Mesenchymal stem cell (in vitro differentiated cells and primary cell): ENCODE measurements at regions not wholly inside any gene's neighbourhood (a gene's known extent, or its start where the extent isn't known, plus 50 kb on each side); places are given as distances from the start of the nearest gene placed in this dataset.

ENCODE experiments used
- DNase-seq: peaks from one replicate; pipeline ENCODE4 v3.0.0-alpha.2; 2013
- H2AFZ ChIP-seq: one replicate; pipeline ENCODE4 v1.6.1; 2013; ENCODE audit warnings: low read depth, mild to moderate bottlenecking, control low read depth, inconsistent platforms, low read length, moderate library complexity
- H2AK5ac ChIP-seq: 2 replicates; pipeline ENCODE4 v1.6.1; 2013; ENCODE audit warnings: low read length, moderate library complexity, mild to moderate bottlenecking, inconsistent platforms; ENCODE audit not compliant: severe bottlenecking
- H2BK120ac ChIP-seq: one replicate; pipeline ENCODE4 v1.6.1; 2013; ENCODE audit warnings: low read depth, mild to moderate bottlenecking, inconsistent platforms, low read length, moderate library complexity
- H2BK12ac ChIP-seq, 2 experiments: one replicate each; pipeline ENCODE4 v1.6.1; 2013; ENCODE audit warnings: inconsistent platforms in 2 of 2, low read length in 2 of 2, mild to moderate bottlenecking in 2 of 2, moderate library complexity in 2 of 2, control low read depth in 1 of 2
- H2BK15ac ChIP-seq: one replicate; pipeline ENCODE4 v1.6.1; 2013; ENCODE audit warnings: mild to moderate bottlenecking, low read depth, inconsistent platforms; ENCODE audit not compliant: poor library complexity, severe bottlenecking
- H2BK5ac ChIP-seq: 2 replicates; pipeline ENCODE4 v1.6.1; 2013; ENCODE audit warnings: low read depth, mild to moderate bottlenecking, low read length, control low read depth, inconsistent platforms; ENCODE audit not compliant: poor library complexity, severe bottlenecking
- H3K14ac ChIP-seq, 2 experiments: one replicate each; pipeline ENCODE4 v1.6.1; 2013; ENCODE audit warnings: inconsistent platforms in 2 of 2, low read length in 2 of 2, control low read depth in 1 of 2, mild to moderate bottlenecking in 1 of 2, moderate library complexity in 1 of 2
- H3K18ac ChIP-seq, 2 experiments: one replicate each; pipeline ENCODE4 v1.6.1; 2013; ENCODE audit warnings: inconsistent platforms in 2 of 2, low read length in 2 of 2, control low read depth in 1 of 2, low read depth in 1 of 2, mild to moderate bottlenecking in 1 of 2
- H3K23ac ChIP-seq, 2 experiments: one replicate each; pipeline ENCODE4 v1.6.1; 2013; ENCODE audit warnings: inconsistent platforms in 2 of 2, low read length in 2 of 2, mild to moderate bottlenecking in 2 of 2, moderate library complexity in 2 of 2, control low read depth in 1 of 2
- H3K27ac ChIP-seq: 2 replicates; pipeline ENCODE4 v1.5.1; 2013; ENCODE audit warnings: mild to moderate bottlenecking, moderate library complexity, low read length, control low read depth, inconsistent platforms; ENCODE audit not compliant: poor library complexity, severe bottlenecking
- H3K27me3 ChIP-seq, 2 experiments: 2 replicates each; pipeline versions ENCODE4 v1.6.1 to v1.7.0; 2013; ENCODE audit warnings: low read length in 2 of 2, mild to moderate bottlenecking in 2 of 2, moderate library complexity in 2 of 2, control low read depth in 1 of 2, inconsistent platforms in 1 of 2; ENCODE audit not compliant: control insufficient read depth in 1 of 2, insufficient read depth in 1 of 2
- H3K36me3 ChIP-seq, 2 experiments: 2 replicates each; pipeline versions ENCODE4 v1.6.1 to v1.7.0; 2013; ENCODE audit warnings: low read length in 2 of 2, control low read depth in 1 of 2, inconsistent platforms in 1 of 2, low read depth in 1 of 2, mild to moderate bottlenecking in 1 of 2; ENCODE audit not compliant: insufficient read depth in 2 of 2, control insufficient read depth in 1 of 2
- H3K4ac ChIP-seq, 2 experiments: one replicate each; pipeline ENCODE4 v1.6.1; 2013; ENCODE audit warnings: inconsistent platforms in 2 of 2, low read length in 2 of 2, mild to moderate bottlenecking in 2 of 2, moderate library complexity in 2 of 2, control low read depth in 1 of 2, low read depth in 1 of 2
- H3K4me1 ChIP-seq: 2 replicates; pipeline ENCODE4 v1.6.1; 2013; ENCODE audit warnings: low read depth, low read length, control low read depth; ENCODE audit not compliant: control insufficient read depth, insufficient read depth
- H3K4me2 ChIP-seq: 2 replicates; pipeline ENCODE4 v1.6.1; 2013; ENCODE audit warnings: low read length, mild to moderate bottlenecking, inconsistent platforms; ENCODE audit not compliant: poor library complexity, severe bottlenecking
- H3K4me3 ChIP-seq, 2 experiments: 2 replicates each; pipeline versions ENCODE4 v1.5.1 to v1.7.0; 2013; ENCODE audit warnings: low read length in 2 of 2, mild to moderate bottlenecking in 2 of 2, control low read depth in 1 of 2, low read depth in 1 of 2; ENCODE audit not compliant: insufficient read depth in 1 of 2
- H3K79me1 ChIP-seq: replicated peaks from 2 replicates; pipeline ENCODE4 v1.6.1; 2013; ENCODE audit warnings: mild to moderate bottlenecking, control low read depth, low read length, inconsistent platforms; ENCODE audit not compliant: poor library complexity, severe bottlenecking
- H3K9ac ChIP-seq: 2 replicates; pipeline ENCODE4 v1.7.0; 2013; ENCODE audit warnings: mild to moderate bottlenecking, low read length, moderate library complexity
- H3K9me3 ChIP-seq: 2 replicates; pipeline ENCODE4 v1.7.0; 2013; ENCODE audit warnings: mild to moderate bottlenecking, low read length; ENCODE audit not compliant: control insufficient read depth
- H4K8ac ChIP-seq: one replicate; pipeline ENCODE4 v1.6.1; 2013; ENCODE audit warnings: inconsistent platforms, mild to moderate bottlenecking, low read length, moderate library complexity
- H4K91ac ChIP-seq: one replicate; pipeline ENCODE4 v1.6.1; 2013; ENCODE audit warnings: mild to moderate bottlenecking, low read length, inconsistent platforms
- WGBS: methylation state at CpG from one replicate; pipeline ENCODE4 v1.1.7; 2013; ENCODE audit warnings: mixed read lengths; 5-methylcytosine and 5-hydroxymethylcytosine counted together

DNA sequence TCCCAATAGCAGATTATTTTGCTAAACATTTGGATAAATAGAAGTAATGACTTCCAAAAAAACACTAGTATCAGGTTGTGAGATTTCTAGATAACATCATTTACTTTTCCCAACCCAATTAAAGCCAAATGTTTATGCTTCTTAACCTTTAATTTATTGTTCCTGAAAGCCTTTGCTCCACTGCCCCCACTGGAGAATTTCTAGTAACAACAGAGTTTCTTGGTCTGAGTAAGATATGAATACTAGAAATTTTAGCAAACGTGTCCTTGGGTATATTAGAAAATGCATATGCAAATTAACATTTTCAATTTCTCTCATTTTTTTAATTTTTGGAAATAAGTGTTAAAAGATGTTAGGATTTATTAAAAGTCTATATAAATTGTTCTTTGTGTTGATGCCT is 958.0 kb upstream of the PHF14 start:
- Histone ChIP-seq H3K9me3 (peaks cover 7% of the 10 kb centered on the region), H3K4me3 (no peak overlapping the region), H2BK12ac (no peak overlapping the region), H3K23ac (no peak overlapping the region), H3K9ac (no peak overlapping the region), H3K18ac (no peak overlapping the region), H2AFZ (no peak overlapping the region), H3K36me3 (no peaks in the 10 kb centered on the region), H2BK15ac (no peak overlapping the region), H2AK5ac (no peak overlapping the region), H3K27me3 (no peaks in the 10 kb centered on the region), H4K91ac (no peak overlapping the region), H3K79me1 (no peaks in the 10 kb centered on the region), H3K4me2 (no peak overlapping the region), H3K27ac (no peak overlapping the region), H3K4ac (no peak overlapping the region), H4K8ac (no peak overlapping the region), H2BK5ac (no peak overlapping the region), H3K14ac (no peak overlapping the region), H2BK120ac (no peak overlapping the region), H3K4me1 (no peaks in the 10 kb centered on the region)
- no CpG with 5 or more reads among the region's 1 CpG for WGBS
- DNase-seq, result no peak

GRCh38 chr7:10022480-10022879 is 951.2 kb upstream of the PHF14 start:
- Histone ChIP-seq H3K4me2 (no peak overlapping the region), H3K27ac (no peak overlapping the region), H3K9me3 (peaks cover 16% of the 10 kb centered on the region), H2BK5ac (no peak overlapping the region), H3K23ac (no peak overlapping the region), H3K4me3 (no peak overlapping the region), H3K36me3 (no peaks in the 10 kb centered on the region), H2AK5ac (no peak overlapping the region), H3K27me3 (no peaks in the 10 kb centered on the region), H4K91ac (no peak overlapping the region), H2BK15ac (no peak overlapping the region), H3K9ac (no peak overlapping the region), H3K4me1 (no peaks in the 10 kb centered on the region), H2AFZ (no peak overlapping the region), H4K8ac (no peak overlapping the region), H3K79me1 (no peaks in the 10 kb centered on the region), H2BK12ac (no peak overlapping the region), H3K14ac (no peak overlapping the region), H3K4ac (no peak overlapping the region), H3K18ac (no peak overlapping the region), H2BK120ac (no peak overlapping the region)
- WGBS, result 47% methylated on average over 2 of the region's 3 CpGs
- peak; percentile 8 for DNase-seq

DNA sequence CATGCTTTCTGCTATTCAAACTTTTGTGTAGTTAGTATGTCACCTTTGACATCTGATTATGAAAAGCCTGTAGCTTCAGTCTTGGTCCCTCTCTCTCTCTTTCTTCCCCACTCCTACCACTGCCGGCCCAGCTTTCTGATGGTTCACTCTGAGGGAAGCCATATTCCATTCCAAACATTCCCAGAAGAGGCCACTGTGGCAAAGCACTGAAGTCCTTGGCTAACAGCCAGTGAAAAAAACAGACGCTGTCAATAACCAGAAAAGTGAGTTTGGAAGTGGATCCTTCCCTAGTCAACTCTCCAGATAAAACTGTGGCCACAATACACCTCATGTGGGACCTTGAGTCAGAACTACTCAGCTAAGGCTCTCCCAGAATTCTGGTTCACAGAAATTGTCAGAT is 950.7 kb upstream of the PHF14 start:
- Histone ChIP-seq H4K91ac (no peak overlapping the region), H3K14ac (no peak overlapping the region), H2BK120ac (no peak overlapping the region), H4K8ac (no peak overlapping the region), H3K4me2 (no peak overlapping the region), H2AK5ac (no peak overlapping the region), H3K18ac (no peak overlapping the region), H2BK15ac (no peak overlapping the region), H3K4ac (no peak overlapping the region), H3K23ac (no peak overlapping the region), H3K9ac (no peak overlapping the region), H2BK12ac (no peak overlapping the region), H3K4me3 (no peak overlapping the region), H3K4me1 (no peaks in the 10 kb centered on the region), H3K79me1 (no peaks in the 10 kb centered on the region), H2BK5ac (no peak overlapping the region), H3K36me3 (no peaks in the 10 kb centered on the region), H3K9me3 (peaks cover 16% of the 10 kb centered on the region), H2AFZ (no peak overlapping the region), H3K27ac (no peak overlapping the region), H3K27me3 (no peaks in the 10 kb centered on the region)
- WGBS, result 20% methylated on average over 2 of the region's 2 CpGs
- peak; percentile 49 for DNase-seq

DNA sequence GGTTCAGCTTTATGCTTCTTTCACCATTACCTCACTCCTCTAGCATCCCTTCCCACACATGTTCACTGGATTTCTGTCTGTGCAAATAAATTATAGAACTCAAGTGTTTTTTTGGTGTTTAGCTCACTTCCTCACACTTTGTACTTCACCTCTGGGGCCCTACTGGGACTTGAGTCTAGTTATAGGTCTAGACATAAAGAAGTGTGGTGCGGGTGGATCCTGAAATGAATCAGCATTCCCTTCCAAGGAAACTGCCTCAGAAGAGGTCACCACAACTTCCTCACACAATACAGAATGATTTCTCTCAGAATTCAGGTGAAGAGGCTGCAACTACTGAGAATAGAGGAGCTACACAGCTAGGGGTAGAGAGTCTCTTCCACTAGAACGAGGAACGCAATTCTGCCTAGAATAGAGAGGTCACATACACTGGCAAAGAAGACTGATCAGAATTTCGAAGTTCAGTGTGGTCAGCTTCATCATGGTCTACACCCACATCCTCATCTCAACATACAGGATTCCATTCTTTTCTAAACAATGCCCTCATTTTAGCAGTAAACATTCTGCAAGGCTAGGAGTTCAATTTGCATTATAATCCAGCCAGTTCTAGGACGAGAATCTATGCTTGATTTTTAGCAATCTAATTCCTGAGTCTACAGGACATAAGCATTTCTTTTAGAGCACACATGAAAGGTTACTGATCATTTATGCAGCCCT is 938.7 kb upstream of the PHF14 start:
- Histone ChIP-seq H3K4me1 (no peaks in the 10 kb centered on the region), H3K27me3 (no peaks in the 10 kb centered on the region), H3K9ac (no peak overlapping the region), H3K14ac (no peak overlapping the region), H3K23ac (no peak overlapping the region), H3K79me1 (no peaks in the 10 kb centered on the region), H2BK120ac (no peak overlapping the region), H3K4me2 (no peak overlapping the region), H3K4me3 (no peak overlapping the region), H2BK12ac (no peak overlapping the region), H3K36me3 (no peaks in the 10 kb centered on the region), H3K4ac (no peak overlapping the region), H4K91ac (no peak overlapping the region), H3K27ac (no peak overlapping the region), H2AFZ (no peak overlapping the region), H2BK15ac (no peak overlapping the region), H3K18ac (no peak overlapping the region), H4K8ac (no peak overlapping the region), H2BK5ac (no peak overlapping the region), H2AK5ac (no peak overlapping the region), H3K9me3 (peaks cover 2% of the 10 kb centered on the region)
- WGBS, result 86% methylated on average over 4 of the region's 5 CpGs
- no peak for DNase-seq
